ENCODE measurements at regions not wholly inside any gene's neighbourhood (a gene's known extent, or its start where the extent isn't known, plus 50 kb on each side); places are given as distances from the start of the nearest gene placed in this dataset.

DNA sequence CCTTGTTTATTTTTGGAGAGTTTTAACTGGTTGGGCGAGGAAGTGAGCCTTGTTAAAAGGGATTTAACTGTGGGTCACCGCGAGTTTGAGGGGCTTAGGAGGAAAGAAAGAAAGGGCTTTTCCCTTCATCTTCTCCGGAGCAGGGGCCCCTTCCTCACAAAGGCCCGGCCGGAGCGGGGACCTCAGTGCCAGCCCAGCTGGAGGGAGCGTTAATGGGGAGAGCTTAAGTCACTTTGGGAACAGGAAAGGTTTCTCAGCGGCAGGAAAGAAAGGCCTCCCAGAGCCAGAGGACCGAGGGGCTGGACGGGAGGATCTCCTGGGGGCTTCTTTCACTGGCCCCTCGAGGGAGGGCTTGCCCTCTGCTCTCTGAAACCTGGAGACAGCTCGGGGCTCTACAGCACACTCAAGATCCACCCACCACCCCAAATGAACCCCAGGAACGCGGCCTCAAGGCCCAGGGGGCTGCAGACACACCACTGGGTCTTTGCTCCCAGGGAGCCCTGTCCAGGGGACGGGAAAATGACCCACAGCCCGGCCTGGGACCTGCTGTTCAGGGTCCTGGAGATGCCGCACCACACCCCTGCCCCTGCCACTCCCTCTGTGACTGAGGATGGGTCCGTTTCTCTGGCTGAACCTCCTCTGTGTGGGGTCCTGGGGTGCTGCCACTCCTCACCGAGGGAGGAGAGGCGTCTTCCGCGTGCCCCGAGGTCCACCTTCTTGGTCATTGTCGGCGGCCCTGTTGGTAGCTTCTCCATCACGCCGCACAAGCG is 128.3 kb downstream of the URI1 start:
- no peak overlapping the region for H3K9ac ChIP-seq
- H3K79me2 ChIP-seq (ENCODE audit: insufficient read depth), result no peaks in the 10 kb centered on the region
- ChIA-PET CTCF (interaction anchor here (0.6 to 1.6 kb wide), 3 partner anchors 8 to 204 kb away, joined by 3 to 7 read pairs (median 5); no protein-coding TSS in a partner anchor), POLR2A (interaction anchor here (0.6 kb wide), 1 partner anchor 163 kb away, joined by 6 read pairs; no protein-coding TSS in a partner anchor)
- H3K4me3 ChIP-seq (ENCODE audit: low read depth in 2 of 2, low read length in 1 of 2), result no peak overlapping the region
- 68% methylated on average over 22 of the region's 29 CpGs for WGBS (ENCODE audit: low lambda C conversion rate)
- H3K27me3 ChIP-seq (ENCODE audit: insufficient read depth), result no peaks in the 10 kb centered on the region
- H2AFZ ChIP-seq (ENCODE audit: low read depth), result no peak overlapping the region
- no peaks in the 10 kb centered on the region for H4K20me1 ChIP-seq (ENCODE audit: insufficient read depth)
- H3K36me3 ChIP-seq (replicated peaks in 1 of 2; ENCODE audit: control insufficient read depth in 1 of 2, insufficient read depth in 2 of 2, low read length in 1 of 2), result no peaks in the 10 kb centered on the region
- DNase-seq, result no peak
- H3K4me2 ChIP-seq, result no peak overlapping the region
- H3F3A ChIP-seq (replicated peaks; ENCODE audit: insufficient read depth), result no peaks in the 10 kb centered on the region
- H3K9me3 ChIP-seq, result no peaks in the 10 kb centered on the region
- TF ChIP-seq TCF12 (IDR thresholded peaks at IDR 0.05) (no peak), CHD2 (IDR thresholded peaks at IDR 0.05; ENCODE audit: low read length, partially characterized antibody) (no peak), JUND (IDR thresholded peaks at IDR 0.05) (no peak), GATA2 (CRISPR knock-in tag; IDR thresholded peaks at IDR 0.05) (no peak), FOSL2 (IDR thresholded peaks at IDR 0.05; ENCODE audit: borderline replicate concordance, low read depth) (no peak), NRF1 (IDR thresholded peaks at IDR 0.05; ENCODE audit: low read depth, low read length) (no peak), SMC3 (IDR thresholded peaks at IDR 0.05; ENCODE audit: low read depth, low read length) (no peak), FOXJ3 (CRISPR knock-in tag; IDR thresholded peaks at IDR 0.05) (no peak), FOXM1 (IDR thresholded peaks at IDR 0.05; ENCODE audit: low read depth) (no peak), SIN3A (IDR thresholded peaks at IDR 0.05; ENCODE audit: borderline replicate concordance, low read depth, low read length) (no peak)
- TF ChIP-seq, protein P1, sequence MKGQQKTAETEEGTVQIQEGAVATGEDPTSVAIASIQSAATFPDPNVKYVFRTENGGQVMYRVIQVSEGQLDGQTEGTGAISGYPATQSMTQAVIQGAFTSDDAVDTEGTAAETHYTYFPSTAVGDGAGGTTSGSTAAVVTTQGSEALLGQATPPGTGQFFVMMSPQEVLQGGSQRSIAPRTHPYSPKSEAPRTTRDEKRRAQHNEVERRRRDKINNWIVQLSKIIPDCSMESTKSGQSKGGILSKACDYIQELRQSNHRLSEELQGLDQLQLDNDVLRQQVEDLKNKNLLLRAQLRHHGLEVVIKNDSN (IDR thresholded peaks at IDR 0.05; ENCODE audit: borderline replicate concordance, low read depth), result no peak
- TF ChIP-seq, protein P2, sequence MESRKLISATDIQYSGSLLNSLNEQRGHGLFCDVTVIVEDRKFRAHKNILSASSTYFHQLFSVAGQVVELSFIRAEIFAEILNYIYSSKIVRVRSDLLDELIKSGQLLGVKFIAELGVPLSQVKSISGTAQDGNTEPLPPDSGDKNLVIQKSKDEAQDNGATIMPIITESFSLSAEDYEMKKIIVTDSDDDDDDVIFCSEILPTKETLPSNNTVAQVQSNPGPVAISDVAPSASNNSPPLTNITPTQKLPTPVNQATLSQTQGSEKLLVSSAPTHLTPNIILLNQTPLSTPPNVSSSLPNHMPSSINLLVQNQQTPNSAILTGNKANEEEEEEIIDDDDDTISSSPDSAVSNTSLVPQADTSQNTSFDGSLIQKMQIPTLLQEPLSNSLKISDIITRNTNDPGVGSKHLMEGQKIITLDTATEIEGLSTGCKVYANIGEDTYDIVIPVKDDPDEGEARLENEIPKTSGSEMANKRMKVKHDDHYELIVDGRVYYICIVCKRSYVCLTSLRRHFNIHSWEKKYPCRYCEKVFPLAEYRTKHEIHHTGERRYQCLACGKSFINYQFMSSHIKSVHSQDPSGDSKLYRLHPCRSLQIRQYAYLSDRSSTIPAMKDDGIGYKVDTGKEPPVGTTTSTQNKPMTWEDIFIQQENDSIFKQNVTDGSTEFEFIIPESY (IDR thresholded peaks at IDR 0.05; ENCODE audit: borderline replicate concordance, low read depth), result no peak
- TF ChIP-seq, protein P3, sequence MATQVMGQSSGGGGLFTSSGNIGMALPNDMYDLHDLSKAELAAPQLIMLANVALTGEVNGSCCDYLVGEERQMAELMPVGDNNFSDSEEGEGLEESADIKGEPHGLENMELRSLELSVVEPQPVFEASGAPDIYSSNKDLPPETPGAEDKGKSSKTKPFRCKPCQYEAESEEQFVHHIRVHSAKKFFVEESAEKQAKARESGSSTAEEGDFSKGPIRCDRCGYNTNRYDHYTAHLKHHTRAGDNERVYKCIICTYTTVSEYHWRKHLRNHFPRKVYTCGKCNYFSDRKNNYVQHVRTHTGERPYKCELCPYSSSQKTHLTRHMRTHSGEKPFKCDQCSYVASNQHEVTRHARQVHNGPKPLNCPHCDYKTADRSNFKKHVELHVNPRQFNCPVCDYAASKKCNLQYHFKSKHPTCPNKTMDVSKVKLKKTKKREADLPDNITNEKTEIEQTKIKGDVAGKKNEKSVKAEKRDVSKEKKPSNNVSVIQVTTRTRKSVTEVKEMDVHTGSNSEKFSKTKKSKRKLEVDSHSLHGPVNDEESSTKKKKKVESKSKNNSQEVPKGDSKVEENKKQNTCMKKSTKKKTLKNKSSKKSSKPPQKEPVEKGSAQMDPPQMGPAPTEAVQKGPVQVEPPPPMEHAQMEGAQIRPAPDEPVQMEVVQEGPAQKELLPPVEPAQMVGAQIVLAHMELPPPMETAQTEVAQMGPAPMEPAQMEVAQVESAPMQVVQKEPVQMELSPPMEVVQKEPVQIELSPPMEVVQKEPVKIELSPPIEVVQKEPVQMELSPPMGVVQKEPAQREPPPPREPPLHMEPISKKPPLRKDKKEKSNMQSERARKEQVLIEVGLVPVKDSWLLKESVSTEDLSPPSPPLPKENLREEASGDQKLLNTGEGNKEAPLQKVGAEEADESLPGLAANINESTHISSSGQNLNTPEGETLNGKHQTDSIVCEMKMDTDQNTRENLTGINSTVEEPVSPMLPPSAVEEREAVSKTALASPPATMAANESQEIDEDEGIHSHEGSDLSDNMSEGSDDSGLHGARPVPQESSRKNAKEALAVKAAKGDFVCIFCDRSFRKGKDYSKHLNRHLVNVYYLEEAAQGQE (IDR thresholded peaks at IDR 0.05; ENCODE audit: low read depth, low read length), result no peak
- no peak overlapping the region for H3K27ac ChIP-seq (ENCODE audit: low read depth in 2 of 2, low read length in 1 of 2)
- no peaks in the 10 kb centered on the region for H3K9me2 ChIP-seq
- peaks cover 0 to 14% of the 10 kb centered on the region in 2 experiments; a peak in 2 of 4 replicates for H3K4me1 ChIP-seq (ENCODE audit: control insufficient read depth in 1 of 2, insufficient read depth in 2 of 2, low read depth in 1 of 2, low read length in 1 of 2)

Measured in SK-N-SH (cell line).